HL-60 (cell line): ENCODE measurements at regions not wholly inside any gene's neighbourhood (a gene's known extent, or its start where the extent isn't known, plus 50 kb on each side); places are given as distances from the start of the nearest gene placed in this dataset.

Experiments used
- CTCF ChIP-seq: IDR thresholded peaks from one replicate; pipeline ENCODE4 v1.5.1; 2011; ENCODE audit warnings: low read length, control low read depth, inconsistent platforms; ENCODE audit not compliant: insufficient read depth
- GABPA ChIP-seq: IDR thresholded peaks from 2 replicates; pipeline ENCODE4 v1.6.1; 2012; ENCODE audit warnings: low read depth
- POLR2AphosphoS5 ChIP-seq: IDR thresholded peaks from 2 replicates; pipeline ENCODE4 v1.6.1; 2012; ENCODE audit warnings: low read depth

- no peak for TF ChIP-seq POLR2AphosphoS5
- TF ChIP-seq CTCF, result no peak
- no peak for TF ChIP-seq GABPA
These were observed 111.6 kb downstream of the MATN1 start for GRCh38 chr1:30611741-30612309.
